NCI-H2081 (cell line): ENCODE measurements at regions not wholly inside any gene's neighbourhood (a gene's known extent, or its start where the extent isn't known, plus 50 kb on each side); places are given as distances from the start of the nearest gene placed in this dataset.
A peak's percentile ranks its signal among the peaks of the same experiment; 100 is the strongest.
"Not testable (repeated sequence)": the region's sequence is repeated elsewhere in the genome, so short reads cannot be mapped to it uniquely, and the experiment has no call there.

Source experiments
- DNase-seq, 2 experiments: peaks; one replicate each; lab custom pipeline; 2025; lab: John Stamatoyannopoulos, UW

DNA sequence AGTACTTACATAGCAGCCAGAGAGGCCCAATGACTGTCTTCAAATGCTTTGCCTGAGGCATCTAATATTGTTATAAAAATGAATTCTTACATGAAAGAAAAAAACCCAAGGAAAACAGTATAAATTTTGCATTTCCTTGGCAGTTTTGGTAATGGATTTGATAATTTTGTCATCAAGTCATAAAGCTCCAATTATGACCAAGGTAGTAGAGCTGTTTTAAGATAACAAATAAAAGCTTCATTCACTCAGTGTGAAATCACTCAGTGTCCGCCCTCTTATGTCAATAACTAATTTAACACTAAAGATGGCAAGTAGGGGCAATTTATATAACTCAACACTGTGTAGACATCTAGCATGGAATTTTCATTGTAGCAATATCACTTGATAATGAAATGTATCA lies 193.9 kb downstream of the ANKRD7 start:
- peak in 1 of 2 experiments; percentile 49 for DNase-seq

DNA sequence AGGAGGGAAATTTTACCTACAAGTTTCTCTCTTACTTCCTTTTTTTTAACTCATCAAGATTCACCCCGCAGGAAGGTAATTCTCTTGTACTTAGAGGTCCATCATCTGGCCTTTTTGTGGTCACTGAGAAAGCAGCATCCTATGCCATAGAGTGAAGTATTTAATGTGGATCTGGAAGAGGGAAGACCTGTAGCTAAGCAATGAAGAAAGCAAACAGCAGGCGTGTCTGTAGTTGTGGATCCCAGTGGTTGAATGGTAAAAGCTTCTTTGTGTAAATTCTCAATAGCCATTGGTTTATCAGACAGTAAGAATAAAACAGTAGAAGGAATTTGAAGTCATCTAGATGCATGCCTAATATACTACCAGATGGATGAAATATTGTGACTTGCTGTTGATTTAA lies 196.4 kb downstream of the ANKRD7 start:
- no peak for DNase-seq

GRCh38 chr7:118429141-118429540 lies 204.6 kb downstream of the ANKRD7 start:
- no peak for DNase-seq

GRCh38 chr7:118436663-118437062 lies 212.2 kb downstream of the ANKRD7 start:
- DNase-seq: no peak

GRCh38 chr7:118449030-118449429 lies 224.5 kb downstream of the ANKRD7 start:
- not testable (repeated sequence) for DNase-seq

DNA sequence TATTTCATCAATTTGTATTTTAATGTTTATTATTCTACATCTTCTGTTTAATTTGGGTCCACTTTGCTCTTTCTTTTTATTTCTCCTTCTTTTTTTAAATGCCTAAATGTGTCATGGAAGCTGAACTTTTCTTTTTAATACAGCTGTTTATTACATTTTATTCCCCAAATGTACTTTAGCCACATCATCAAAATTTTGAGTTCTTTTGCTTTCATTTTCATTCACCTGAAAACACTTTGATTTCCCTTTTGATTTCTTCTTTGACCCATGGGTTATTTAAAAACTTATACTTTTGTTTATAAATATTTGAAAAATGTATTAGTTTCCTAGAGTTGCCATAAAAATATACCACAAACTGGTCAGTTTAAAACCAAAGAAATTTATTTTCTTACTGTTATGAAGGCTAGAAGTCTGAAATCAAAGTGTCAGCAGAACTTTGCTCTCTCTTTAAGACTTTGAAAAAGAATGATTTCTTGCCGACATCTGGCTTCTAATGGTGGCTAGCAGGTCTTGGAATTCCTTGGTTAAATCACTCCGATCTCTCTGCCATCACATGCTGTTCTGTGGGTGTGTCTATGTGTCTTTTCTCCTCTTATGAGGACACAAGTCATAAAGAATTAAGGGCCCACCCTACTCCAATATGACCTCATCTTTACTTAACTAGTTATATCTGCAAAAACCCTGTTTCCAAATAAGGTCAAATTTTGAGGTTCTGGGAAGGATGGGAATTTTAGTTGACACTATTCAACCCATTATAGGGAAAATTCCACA lies 225.5 kb downstream of the ANKRD7 start:
- DNase-seq: no peak

- no peak for DNase-seq
Observed at GRCh38 chr7:118452128-118452527, 227.6 kb downstream of the ANKRD7 start.

DNA sequence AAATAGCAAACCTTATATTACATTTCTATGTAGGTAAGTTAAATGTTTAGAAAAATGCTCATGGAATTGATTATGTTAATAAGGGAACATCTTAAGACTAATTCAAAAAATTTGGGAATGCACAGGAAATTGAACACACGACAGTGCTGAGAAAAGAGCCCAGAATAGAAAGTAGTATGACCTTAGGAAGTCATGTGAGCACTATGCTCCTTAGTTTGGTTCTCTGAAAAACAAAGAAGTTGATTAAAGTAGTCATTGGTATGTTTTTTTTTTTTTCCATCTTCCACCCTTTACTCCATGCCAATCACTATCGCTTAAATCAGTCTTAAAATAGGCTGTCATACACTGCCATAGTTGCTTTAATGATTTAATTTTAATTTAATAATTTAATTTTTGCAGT lies 242.9 kb downstream of the ANKRD7 start:
- DNase-seq: no peak

DNA sequence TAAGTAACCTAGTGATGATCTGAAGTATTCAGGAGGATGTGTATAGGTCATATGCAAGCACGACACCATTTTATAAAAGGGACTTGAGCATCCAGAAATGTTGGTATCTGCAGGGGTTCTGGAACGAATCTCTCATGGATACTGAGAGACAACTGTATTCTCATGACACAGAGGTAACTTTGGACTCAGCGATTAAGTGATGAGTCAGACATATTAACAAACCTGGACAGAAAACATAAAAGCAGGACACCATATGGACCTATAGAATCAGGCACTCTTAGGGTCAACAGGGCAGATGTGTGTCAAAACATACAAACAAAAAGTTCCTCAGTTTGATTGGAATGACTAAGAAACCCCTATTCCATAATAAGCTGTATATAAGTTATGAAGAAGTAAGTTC lies 248.1 kb downstream of the ANKRD7 start:
- DNase-seq: no peak

DNA sequence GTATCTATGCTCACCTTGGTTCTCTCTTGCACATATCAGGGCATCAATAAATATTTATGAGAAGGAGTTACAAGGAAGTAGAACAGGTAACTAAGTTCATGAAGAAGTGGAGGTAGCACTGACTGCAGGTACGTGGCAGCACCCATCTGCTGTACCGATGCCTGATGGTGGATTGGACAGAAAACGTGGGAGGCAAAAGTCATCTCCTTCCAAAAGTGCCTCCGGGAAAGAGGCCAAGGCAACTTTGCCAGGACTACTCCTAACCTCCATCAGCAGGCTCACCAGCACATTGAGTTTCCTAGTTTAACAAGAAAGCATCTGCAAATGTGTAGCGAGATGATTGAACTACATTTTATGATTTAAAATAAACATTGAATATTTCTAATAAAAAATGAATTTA lies 248.8 kb downstream of the ANKRD7 start:
- no peak for DNase-seq

DNA sequence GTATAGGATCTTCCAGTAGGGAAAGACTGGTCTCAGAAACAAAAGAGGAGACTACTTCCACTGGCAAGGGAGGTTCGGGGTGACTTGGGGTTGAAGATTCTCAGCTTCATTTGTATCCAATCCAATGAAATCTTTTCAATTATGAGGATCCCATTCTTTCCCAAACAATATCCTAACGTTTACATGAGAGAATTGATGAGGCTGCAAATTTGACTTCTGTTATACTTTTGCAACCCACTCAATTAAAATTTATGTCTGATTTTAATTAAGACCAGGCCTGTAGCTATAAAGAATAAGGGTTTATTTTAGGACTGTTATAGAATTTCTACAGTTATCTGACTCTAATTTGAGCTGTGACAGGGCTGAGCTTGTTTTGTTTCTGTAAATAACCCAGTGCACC lies 251.5 kb downstream of the ANKRD7 start:
- no peak for DNase-seq

DNA sequence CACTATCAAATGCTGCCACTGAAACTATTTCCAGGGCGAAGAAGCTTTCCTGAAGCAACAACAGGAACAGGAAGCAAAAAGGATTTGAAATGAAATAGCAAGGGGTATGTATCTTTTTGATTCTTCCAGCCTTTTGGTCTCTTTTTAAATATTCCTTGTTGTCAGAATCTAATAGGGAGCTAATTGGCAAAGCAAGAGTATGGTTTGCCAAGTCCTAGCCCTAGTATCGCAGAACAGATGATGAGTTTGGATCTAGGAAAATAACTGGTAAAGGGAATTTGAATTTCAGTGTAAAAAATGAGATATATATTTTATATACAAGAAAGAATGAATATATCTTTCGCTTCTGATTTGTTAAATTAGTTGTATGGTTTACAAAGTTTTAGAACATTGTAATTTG lies 252.5 kb downstream of the ANKRD7 start:
- DNase-seq: no peak

DNA sequence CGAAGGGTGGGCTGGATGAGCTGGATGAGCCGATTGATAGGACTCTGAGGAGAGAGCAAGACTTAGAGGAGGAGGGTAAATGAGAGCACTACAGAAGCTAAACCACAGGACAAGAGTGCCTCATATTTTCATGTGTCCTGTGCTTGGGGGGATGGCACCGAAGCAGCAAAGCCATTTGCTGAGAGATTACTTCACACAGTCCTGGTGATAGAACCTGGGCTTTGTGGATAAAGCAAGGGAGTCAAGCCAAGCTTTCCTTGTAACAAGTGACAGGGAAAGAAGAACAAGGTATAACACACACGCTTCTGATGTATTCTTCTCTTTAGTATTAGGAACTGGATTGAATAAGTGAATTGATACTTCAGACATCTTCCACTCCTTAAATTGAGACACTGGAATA lies 253.7 kb downstream of the ANKRD7 start:
- peak in 1 of 2 experiments; percentile 36 for DNase-seq

GRCh38 chr7:118478931-118479330 lies 254.4 kb downstream of the ANKRD7 start:
- peak; percentile 57 to 90 for DNase-seq

- DNase-seq: peak; percentile 38 to 90
Observed at GRCh38 chr7:118492466-118492865, 268.0 kb downstream of the ANKRD7 start.

DNA sequence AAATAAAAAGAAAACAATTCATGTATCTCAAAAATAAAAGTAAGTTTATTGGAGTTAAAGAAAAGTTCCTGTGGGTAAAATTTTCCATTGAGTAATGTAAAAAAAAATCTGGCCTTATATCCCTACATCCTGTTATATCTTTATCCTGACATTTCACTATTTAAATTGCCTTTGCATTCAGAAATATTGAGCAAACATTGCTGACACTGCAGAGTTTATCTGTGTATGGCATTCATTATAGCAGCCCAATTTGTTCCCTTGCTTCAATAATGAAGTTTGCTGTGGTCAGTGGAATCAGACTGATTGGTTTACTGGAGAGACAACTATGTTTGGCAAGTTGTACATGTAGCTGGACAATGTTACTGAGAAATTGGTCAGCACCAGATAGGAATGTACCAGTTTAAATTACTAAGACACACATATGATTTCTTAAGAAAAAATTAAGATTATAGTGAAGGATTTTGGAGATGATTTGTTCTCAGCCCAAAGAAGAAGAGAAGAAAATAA lies 271.7 kb downstream of the ANKRD7 start:
- peak in 1 of 2 experiments; percentile 17 for DNase-seq

DNA sequence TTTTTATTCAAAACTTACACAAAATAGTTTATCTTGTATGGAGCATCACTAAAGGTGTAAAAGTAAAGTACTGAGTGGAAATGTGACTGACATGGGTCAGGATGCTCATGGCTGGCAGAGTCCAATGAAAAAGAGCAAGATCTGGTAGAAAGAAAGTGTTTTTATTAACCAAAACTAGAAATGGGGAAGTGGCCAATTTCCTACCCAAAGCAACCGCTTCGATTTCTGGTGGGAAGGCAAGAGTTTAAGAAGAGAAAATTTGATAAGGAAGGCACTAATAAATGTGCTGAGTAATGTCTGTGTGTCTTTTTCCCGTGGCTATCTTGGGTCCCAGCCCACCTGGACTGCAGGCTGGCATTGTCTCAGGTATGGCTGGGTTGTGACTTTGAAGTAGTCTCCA lies 277.7 kb downstream of the ANKRD7 start:
- DNase-seq: no peak

GRCh38 chr7:118511146-118511545 lies 286.6 kb downstream of the ANKRD7 start:
- DNase-seq: no peak

DNA sequence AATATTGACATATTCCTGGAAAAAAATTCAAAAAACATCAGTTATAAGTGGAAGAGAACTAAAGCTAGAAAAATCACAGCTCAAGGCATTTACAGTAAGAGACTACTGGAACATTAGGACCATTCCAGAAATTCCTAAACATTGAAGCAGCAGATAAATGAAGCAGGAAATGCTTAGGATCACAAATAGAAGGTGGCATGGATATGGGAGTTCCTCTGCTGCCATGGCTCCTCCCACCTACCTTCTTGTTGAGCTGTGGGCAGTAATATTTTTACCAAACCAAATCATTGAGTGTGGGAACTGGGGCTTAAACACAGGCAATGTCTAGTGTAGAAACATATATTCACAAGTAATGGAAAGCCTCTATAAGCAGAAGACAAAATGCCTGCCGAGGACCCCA lies 292.8 kb downstream of the ANKRD7 start:
- no peak for DNase-seq

- DNase-seq: peak; percentile 66 to 91
Observed at GRCh38 chr7:118525020-118525419, 300.5 kb downstream of the ANKRD7 start.

DNA sequence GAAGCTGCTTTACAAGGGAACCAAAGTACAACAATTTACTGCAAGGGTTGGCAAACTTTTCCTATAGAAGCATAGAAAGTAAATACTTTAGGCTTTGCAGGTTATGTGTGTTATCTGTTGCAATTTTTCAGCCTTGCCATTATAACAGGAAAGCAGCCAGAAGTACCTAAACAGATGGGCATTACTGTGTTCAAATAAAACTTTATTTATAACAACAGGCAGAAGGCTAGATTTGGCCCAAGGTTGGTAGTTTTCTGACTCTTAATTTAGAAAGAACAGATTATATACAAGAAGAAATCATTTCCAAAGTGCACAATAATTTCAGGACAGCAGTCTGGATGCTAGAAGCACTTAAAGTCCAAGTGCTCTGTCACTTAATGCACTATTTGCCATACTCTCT lies 307.1 kb downstream of the ANKRD7 start:
- DNase-seq: no peak

- no peak for DNase-seq
Observed at GRCh38 chr7:118559207-118559606, 334.7 kb downstream of the ANKRD7 start.

- DNase-seq: no peak
Observed at GRCh38 chr7:118563311-118563710, 338.8 kb downstream of the ANKRD7 start.

DNA sequence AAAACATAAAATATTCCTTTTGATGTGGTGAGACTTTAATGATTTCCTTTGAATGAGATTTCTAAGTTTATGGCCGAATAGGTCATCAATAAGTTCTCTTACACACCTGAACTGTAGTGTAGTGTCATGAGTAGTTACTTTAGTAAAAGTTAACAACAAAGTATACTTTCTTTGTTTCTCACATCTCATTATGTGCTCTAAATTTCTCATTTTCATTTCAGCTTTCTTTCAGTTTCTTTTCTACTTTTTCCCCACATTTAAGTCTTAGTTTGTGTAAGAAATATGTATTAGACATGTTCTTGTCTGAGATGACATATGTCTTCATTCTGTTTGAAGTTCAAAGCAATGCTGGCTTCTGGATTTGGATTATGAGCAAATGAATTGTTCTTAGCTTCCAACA lies 348.1 kb downstream of the ANKRD7 start:
- DNase-seq: no peak
